C4-2B (cell line): ENCODE measurements at regions not wholly inside any gene's neighbourhood (a gene's known extent, or its start where the extent isn't known, plus 50 kb on each side); places are given as distances from the start of the nearest gene placed in this dataset.

Experiments
- H3K27ac ChIP-seq: fragments of 450-650 bp; 2 replicates; pipeline ENCODE4 v1.5.1; 2017
- CTCF ChIP-seq: fragments of 450-650 bp; conservative IDR thresholded peaks from 2 replicates; pipeline ENCODE4 v1.5.1; 2017; ENCODE audit warnings: mild to moderate bottlenecking
- ZFX ChIP-seq: fragments of 450-650 bp; IDR thresholded peaks from 2 replicates; pipeline ENCODE4 v1.6.1; 2017

GRCh38 chr15:70509282-70509662 is 254.1 kb downstream of the UACA start:
- TF ChIP-seq CTCF (no peak), ZFX (no peak)
- H3K27ac ChIP-seq = peak overlapping the region; percentile 62

GRCh38 chr15:70508561-70509281 is 254.6 kb downstream of the UACA start:
- peak overlapping the region; percentile 62 for H3K27ac ChIP-seq
- no peak for TF ChIP-seq CTCF
- no peak for TF ChIP-seq ZFX

- TF ChIP-seq CTCF (no peak), ZFX (no peak)
- peak overlapping the region; percentile 62 for H3K27ac ChIP-seq
Measured at GRCh38 chr15:70507772-70508371, 255.5 kb downstream of the UACA start.

- TF ChIP-seq CTCF (no peak), ZFX (no peak)
- peak overlapping the region; percentile 62 for H3K27ac ChIP-seq
Measured at GRCh38 chr15:70505936-70506912, 257.1 kb downstream of the UACA start.

- H3K27ac ChIP-seq = peak overlapping the region; percentile 23
- no peak for TF ChIP-seq ZFX
- TF ChIP-seq CTCF = no peak
Measured at GRCh38 chr15:70505411-70505919, 257.9 kb downstream of the UACA start.

GRCh38 chr15:70504988-70505387 is 258.4 kb downstream of the UACA start:
- H3K27ac ChIP-seq = peak overlapping the region; percentile 23
- TF ChIP-seq ZFX (no peak), CTCF (no peak)
